ENCODE measurements at regions not wholly inside any gene's neighbourhood (a gene's known extent, or its start where the extent isn't known, plus 50 kb on each side); places are given as distances from the start of the nearest gene placed in this dataset.
"Not testable (repeated sequence)": the region's sequence is repeated elsewhere in the genome, so short reads cannot be mapped to it uniquely, and the experiment has no call there.

DNA sequence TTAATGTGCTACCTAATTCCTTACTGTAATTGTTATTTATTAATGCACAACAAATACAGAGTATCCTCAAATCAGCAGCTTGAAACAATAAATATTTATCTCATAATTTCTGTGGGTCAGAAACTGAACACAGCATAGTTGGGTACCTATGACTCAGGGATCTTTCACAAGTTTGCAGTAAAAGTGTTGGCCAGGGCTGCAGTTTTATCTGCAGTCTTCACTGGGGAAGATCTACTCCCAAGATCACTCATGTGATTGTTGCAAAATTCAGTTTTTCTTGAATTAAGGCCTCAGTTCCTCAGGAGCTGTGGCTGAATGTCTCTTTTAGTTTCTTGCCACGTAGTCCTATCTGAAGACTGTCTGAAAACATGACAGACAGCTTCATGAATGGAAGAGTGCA is 237.8 kb downstream of the ZWINT start:
- DNase-seq (ENCODE audit: extremely low read depth, low read depth), result no peak

GRCh38 chr10:56116684-56117083 is 244.4 kb downstream of the ZWINT start:
- no peak for DNase-seq (ENCODE audit: extremely low read depth, low read depth)
- H3K4me3 ChIP-seq (replicated peaks; ENCODE audit: low read depth, low read length), result no peak overlapping the region
- TF ChIP-seq, protein P1, sequence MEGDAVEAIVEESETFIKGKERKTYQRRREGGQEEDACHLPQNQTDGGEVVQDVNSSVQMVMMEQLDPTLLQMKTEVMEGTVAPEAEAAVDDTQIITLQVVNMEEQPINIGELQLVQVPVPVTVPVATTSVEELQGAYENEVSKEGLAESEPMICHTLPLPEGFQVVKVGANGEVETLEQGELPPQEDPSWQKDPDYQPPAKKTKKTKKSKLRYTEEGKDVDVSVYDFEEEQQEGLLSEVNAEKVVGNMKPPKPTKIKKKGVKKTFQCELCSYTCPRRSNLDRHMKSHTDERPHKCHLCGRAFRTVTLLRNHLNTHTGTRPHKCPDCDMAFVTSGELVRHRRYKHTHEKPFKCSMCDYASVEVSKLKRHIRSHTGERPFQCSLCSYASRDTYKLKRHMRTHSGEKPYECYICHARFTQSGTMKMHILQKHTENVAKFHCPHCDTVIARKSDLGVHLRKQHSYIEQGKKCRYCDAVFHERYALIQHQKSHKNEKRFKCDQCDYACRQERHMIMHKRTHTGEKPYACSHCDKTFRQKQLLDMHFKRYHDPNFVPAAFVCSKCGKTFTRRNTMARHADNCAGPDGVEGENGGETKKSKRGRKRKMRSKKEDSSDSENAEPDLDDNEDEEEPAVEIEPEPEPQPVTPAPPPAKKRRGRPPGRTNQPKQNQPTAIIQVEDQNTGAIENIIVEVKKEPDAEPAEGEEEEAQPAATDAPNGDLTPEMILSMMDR (IDR thresholded peaks at IDR 0.05; ENCODE audit: low read depth, low read length, missing control alignments), result no peak

More for the DNA sequence above, 237.8 kb downstream of the ZWINT start:
- H3K4me3 ChIP-seq (replicated peaks; ENCODE audit: low read depth, low read length), result no peak overlapping the region
- TF ChIP-seq, protein P1 (IDR thresholded peaks at IDR 0.05; ENCODE audit: low read depth, low read length, missing control alignments), result no peak

DNA sequence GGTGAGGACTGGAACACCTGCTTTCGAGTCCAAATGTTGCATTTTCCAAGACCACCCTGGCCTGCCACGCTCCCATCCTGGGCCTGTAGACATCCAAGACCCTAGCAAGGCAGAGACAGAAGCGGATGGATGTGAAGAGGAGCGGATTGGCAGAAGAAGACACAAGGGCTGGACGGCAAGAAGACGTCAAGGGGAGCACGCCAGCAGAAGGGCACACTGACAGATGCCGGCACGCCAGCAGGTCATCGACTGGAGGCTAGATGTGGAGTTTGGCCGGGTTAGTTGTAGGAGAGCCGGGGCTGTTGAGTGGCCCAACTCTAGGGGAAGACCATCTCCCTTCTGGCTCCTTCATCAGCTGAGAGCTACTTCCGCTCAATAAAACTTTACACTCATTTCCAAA is 251.6 kb downstream of the ZWINT start:
- TF ChIP-seq, protein P1 (IDR thresholded peaks at IDR 0.05; ENCODE audit: low read depth, low read length, missing control alignments), result no peak
- H3K4me3 ChIP-seq (replicated peaks; ENCODE audit: low read depth, low read length), result no peak overlapping the region
- no peak for DNase-seq (ENCODE audit: extremely low read depth, low read depth)

- TF ChIP-seq, protein P1 (IDR thresholded peaks at IDR 0.05; ENCODE audit: low read depth, low read length, missing control alignments), result no peak
Observed at GRCh38 chr10:56104923-56105322, 256.1 kb downstream of the ZWINT start.

GRCh38 chr10:56104487-56104886 is 256.6 kb downstream of the ZWINT start:
- TF ChIP-seq, protein P1 (IDR thresholded peaks at IDR 0.05; ENCODE audit: low read depth, low read length, missing control alignments), result no peak

More at GRCh38 chr10:56104923-56105322, 256.1 kb downstream of the ZWINT start:
- H3K4me3 ChIP-seq (replicated peaks; ENCODE audit: low read depth, low read length), result no peak overlapping the region
- no peak for DNase-seq (ENCODE audit: extremely low read depth, low read depth)

DNA sequence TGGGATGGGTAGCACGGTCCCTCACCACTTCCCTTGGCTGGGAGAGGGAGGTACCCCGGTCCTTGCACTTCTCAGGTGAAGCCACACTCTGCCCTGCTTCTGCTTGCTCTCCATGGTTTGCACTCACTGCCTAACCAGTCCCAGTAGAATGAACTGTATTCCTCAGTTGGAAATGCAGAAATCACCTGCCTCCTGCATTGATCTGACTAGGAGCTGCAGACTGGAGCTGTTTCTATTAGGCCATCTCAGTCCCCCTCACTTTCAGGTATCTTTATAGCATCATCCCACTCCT is 264.9 kb downstream of the ZWINT start:
- H3K4me3 ChIP-seq (replicated peaks; ENCODE audit: low read depth, low read length), result no peak overlapping the region
- TF ChIP-seq, protein P1 (IDR thresholded peaks at IDR 0.05; ENCODE audit: low read depth, low read length, missing control alignments), result no peak
- no peak for DNase-seq (ENCODE audit: extremely low read depth, low read depth)

More at GRCh38 chr10:56104487-56104886, 256.6 kb downstream of the ZWINT start:
- no peak for DNase-seq (ENCODE audit: extremely low read depth, low read depth)
- no peak overlapping the region for H3K4me3 ChIP-seq (replicated peaks; ENCODE audit: low read depth, low read length)

GRCh38 chr10:56095506-56096225 is 265.4 kb downstream of the ZWINT start:
- H3K4me3 ChIP-seq (replicated peaks; ENCODE audit: low read depth, low read length), result no peak overlapping the region
- TF ChIP-seq, protein P1 (IDR thresholded peaks at IDR 0.05; ENCODE audit: low read depth, low read length, missing control alignments), result no peak
- DNase-seq (ENCODE audit: extremely low read depth, low read depth), result no peak

DNA sequence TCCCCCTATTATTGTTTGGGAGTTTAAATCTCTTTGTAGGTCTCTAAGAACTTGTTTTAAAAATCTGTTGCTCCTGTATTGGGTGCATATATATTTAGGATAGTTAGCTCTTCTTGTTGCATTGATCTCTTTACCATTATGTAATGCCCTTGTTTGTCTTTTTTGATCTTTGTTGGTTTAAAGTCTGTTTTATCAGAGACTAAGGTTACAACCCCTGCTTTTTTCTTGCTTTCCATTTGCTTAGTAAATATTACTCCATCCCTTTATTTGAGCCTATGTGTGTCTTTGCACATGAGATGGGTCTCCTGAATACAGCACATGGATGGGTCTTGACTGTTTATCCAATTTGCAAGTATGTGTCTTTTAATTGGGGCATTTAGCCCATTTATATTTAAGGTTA is 267.4 kb downstream of the ZWINT start:
- not testable (repeated sequence) for DNase-seq (ENCODE audit: extremely low read depth, low read depth)

More for the DNA sequence above, 267.4 kb downstream of the ZWINT start:
- H3K4me3 ChIP-seq (replicated peaks; ENCODE audit: low read depth, low read length), result not testable (repeated sequence)

All from HFF-Myc (cell line).